ENCODE measurements at regions not wholly inside any gene's neighbourhood (a gene's known extent, or its start where the extent isn't known, plus 50 kb on each side); places are given as distances from the start of the nearest gene placed in this dataset.
"Not testable (repeated sequence)": the region's sequence is repeated elsewhere in the genome, so short reads cannot be mapped to it uniquely, and the experiment has no call there.

GRCh38 chr1:73333847-73334503 lies 864.0 kb downstream of the LRRIQ3 start:
- Mint-ChIP-seq H3K4me1 (ENCODE audit: low read depth) (no peaks in the 10 kb centered on the region), H3K27ac (no peak overlapping the region), H3K36me3 (ENCODE audit: low read depth) (no peaks in the 10 kb centered on the region), H3K9me3 (peaks cover 24% of the 10 kb centered on the region), H3K27me3 (ENCODE audit: insufficient read depth) (no peaks in the 10 kb centered on the region), H3K4me3 (no peak overlapping the region)
- no peak for DNase-seq (ENCODE audit: low spot score)
- intact Hi-C loops (cut with micrococcal nuclease), result no loop called here

DNA sequence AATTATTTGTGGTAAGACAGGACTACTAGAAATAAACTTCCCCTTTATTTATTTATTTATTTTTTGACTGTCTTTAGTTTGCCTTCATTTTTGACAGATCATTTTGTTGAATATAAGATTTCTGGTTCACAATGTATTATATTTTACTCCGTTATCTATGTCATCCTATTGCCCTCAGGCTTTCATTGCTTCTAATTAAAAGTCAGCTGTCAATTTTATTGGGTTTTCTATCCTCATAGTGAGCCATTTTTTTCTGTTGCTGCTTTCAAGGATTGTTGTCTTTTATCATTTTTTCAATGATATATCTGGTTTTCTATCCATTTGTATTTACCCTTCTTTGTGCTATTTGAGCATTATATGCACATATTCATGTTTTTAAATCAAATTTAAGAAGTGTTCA lies 866.2 kb downstream of the LRRIQ3 start:
- intact Hi-C loops (cut with micrococcal nuclease), result no loop called here

DNA sequence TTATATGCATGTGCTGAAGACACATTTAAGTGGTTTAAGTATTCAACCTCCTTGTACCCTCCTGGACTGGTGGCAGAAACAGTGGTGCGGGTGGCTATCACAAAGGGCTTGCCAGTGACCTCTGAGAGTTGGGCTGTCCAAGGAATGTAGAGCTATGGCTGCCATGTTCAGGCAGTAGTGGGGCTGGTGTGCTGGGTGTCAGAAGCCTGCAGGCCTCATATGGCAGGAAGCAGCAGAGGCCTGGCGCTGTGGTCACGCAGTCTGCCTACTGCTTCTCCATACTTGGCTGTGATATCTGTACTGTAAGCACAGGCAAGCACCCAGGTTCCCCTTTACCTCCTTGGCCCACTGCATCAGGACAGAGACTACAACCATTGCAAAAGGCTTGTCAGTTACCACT lies 870.0 kb downstream of the LRRIQ3 start:
- H3K4me1 Mint-ChIP-seq (ENCODE audit: low read depth), result no peaks in the 10 kb centered on the region
- DNase-seq (ENCODE audit: low spot score), result no peak
- intact Hi-C loops (cut with micrococcal nuclease), result no loop called here
- peaks cover 35% of the 10 kb centered on the region for H3K9me3 Mint-ChIP-seq
- no peaks in the 10 kb centered on the region for H3K27me3 Mint-ChIP-seq (ENCODE audit: insufficient read depth)
- H3K4me3 Mint-ChIP-seq, result no peak overlapping the region
- no peaks in the 10 kb centered on the region for H3K36me3 Mint-ChIP-seq (ENCODE audit: low read depth)
- no peak overlapping the region for H3K27ac Mint-ChIP-seq

More for the DNA sequence above, 866.2 kb downstream of the LRRIQ3 start:
- no peaks in the 10 kb centered on the region for H3K27me3 Mint-ChIP-seq (ENCODE audit: insufficient read depth)
- no peak overlapping the region for H3K4me3 Mint-ChIP-seq
- H3K36me3 Mint-ChIP-seq (ENCODE audit: low read depth), result no peaks in the 10 kb centered on the region
- DNase-seq (ENCODE audit: low spot score), result no peak
- no peaks in the 10 kb centered on the region for H3K4me1 Mint-ChIP-seq (ENCODE audit: low read depth)
- peaks cover 26% of the 10 kb centered on the region for H3K9me3 Mint-ChIP-seq
- no peak overlapping the region for H3K27ac Mint-ChIP-seq

GRCh38 chr1:73327180-73327793 lies 870.7 kb downstream of the LRRIQ3 start:
- no peak for DNase-seq (ENCODE audit: low spot score)
- Mint-ChIP-seq H3K4me3 (no peak overlapping the region), H3K9me3 (peaks cover 31% of the 10 kb centered on the region), H3K4me1 (ENCODE audit: low read depth) (no peaks in the 10 kb centered on the region), H3K27me3 (ENCODE audit: insufficient read depth) (no peaks in the 10 kb centered on the region), H3K36me3 (ENCODE audit: low read depth) (no peaks in the 10 kb centered on the region), H3K27ac (no peak overlapping the region)
- intact Hi-C loops (cut with micrococcal nuclease), result no loop called here

- Mint-ChIP-seq H3K4me1 (ENCODE audit: low read depth) (no peaks in the 10 kb centered on the region), H3K27ac (no peak overlapping the region), H3K36me3 (ENCODE audit: low read depth) (no peaks in the 10 kb centered on the region), H3K4me3 (no peak overlapping the region), H3K27me3 (ENCODE audit: insufficient read depth) (no peaks in the 10 kb centered on the region), H3K9me3 (peaks cover 24% of the 10 kb centered on the region)
- DNase-seq (ENCODE audit: low spot score), result no peak
- intact Hi-C loops (cut with micrococcal nuclease), result no loop called here
Observed at GRCh38 chr1:73326663-73327062, 871.3 kb downstream of the LRRIQ3 start.

GRCh38 chr1:73310797-73311381 lies 887.1 kb downstream of the LRRIQ3 start:
- Mint-ChIP-seq H3K9me3 (peaks cover 6% of the 10 kb centered on the region), H3K4me1 (ENCODE audit: low read depth) (no peaks in the 10 kb centered on the region), H3K4me3 (no peak overlapping the region), H3K27me3 (ENCODE audit: insufficient read depth) (no peaks in the 10 kb centered on the region), H3K27ac (no peak overlapping the region), H3K36me3 (ENCODE audit: low read depth) (no peaks in the 10 kb centered on the region)
- no peak for DNase-seq (ENCODE audit: low spot score)
- intact Hi-C loops (cut with micrococcal nuclease), result no loop called here

DNA sequence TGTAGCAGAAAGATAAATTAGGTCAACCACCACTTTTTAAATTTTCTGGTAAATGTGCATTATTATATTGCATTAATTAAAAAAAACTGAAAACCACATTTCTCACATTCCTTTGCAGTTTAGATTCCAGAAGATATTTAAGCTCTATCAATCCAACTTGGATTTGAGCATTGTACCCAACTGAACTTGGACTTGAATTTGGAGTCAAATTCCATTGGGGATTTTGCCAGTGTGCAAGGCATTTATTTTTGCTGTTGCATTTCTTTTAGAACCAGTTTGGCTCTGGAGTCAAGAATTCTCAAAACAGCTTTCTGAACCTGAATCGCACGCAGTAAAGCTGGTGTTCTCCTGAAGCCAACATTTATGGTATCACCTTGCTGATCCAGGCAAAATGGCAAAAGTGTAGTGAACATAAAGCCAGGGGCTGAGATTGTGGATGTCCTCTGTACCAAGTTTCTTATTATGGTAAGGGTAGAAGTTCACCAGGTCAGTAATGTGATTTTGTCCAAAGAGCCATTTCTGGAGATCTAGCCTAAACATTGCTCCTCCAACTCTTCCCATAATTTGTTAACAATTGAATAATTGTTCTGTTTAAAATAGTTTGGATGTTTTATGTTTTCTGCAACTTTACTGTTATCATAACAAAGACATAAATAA lies 890.9 kb downstream of the LRRIQ3 start:
- Mint-ChIP-seq H3K4me3 (no peak overlapping the region), H3K27ac (no peak overlapping the region), H3K36me3 (ENCODE audit: low read depth) (no peaks in the 10 kb centered on the region), H3K4me1 (ENCODE audit: low read depth) (no peaks in the 10 kb centered on the region), H3K27me3 (ENCODE audit: insufficient read depth) (no peaks in the 10 kb centered on the region), H3K9me3 (peaks cover 5% of the 10 kb centered on the region)
- DNase-seq (ENCODE audit: low spot score), result no peak
- intact Hi-C loops (cut with micrococcal nuclease), result no loop called here

DNA sequence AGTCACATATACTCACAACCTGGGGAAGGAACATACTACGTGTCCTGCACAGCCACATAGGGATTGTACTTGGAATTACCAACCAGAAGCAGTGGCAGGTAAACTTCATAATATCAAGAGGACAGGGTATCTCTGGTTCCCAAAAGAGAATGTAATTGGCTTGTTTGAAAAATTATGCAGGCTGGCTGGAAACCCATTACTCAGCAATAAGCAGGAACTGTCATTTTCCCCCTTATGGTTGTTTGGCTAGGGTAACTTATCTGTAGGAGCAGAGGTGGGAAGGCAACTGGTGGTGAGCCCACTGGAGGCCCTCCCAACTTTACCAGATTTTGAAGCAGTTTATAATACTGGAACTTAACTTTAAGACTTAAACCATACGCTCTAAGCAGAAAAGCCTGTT lies 924.1 kb downstream of the LRRIQ3 start:
- H3K4me1 Mint-ChIP-seq (ENCODE audit: low read depth), result no peaks in the 10 kb centered on the region
- DNase-seq (ENCODE audit: low spot score), result no peak
- H3K27ac Mint-ChIP-seq, result no peak overlapping the region
- no peaks in the 10 kb centered on the region for H3K27me3 Mint-ChIP-seq (ENCODE audit: insufficient read depth)
- intact Hi-C loops (cut with micrococcal nuclease), result no loop called here
- no peaks in the 10 kb centered on the region for H3K36me3 Mint-ChIP-seq (ENCODE audit: low read depth)
- no peak overlapping the region for H3K4me3 Mint-ChIP-seq
- H3K9me3 Mint-ChIP-seq, result peaks cover 7% of the 10 kb centered on the region

GRCh38 chr1:73245196-73245595 lies 952.8 kb downstream of the LRRIQ3 start:
- H3K27me3 Mint-ChIP-seq (ENCODE audit: insufficient read depth); H3K36me3 Mint-ChIP-seq (ENCODE audit: low read depth); DNase-seq (ENCODE audit: low spot score); H3K4me1 Mint-ChIP-seq (ENCODE audit: low read depth); H3K4me3 Mint-ChIP-seq; H3K27ac Mint-ChIP-seq; intact Hi-C loops (cut with micrococcal nuclease): not testable (repeated sequence)
- peaks cover 29% of the 10 kb centered on the region for H3K9me3 Mint-ChIP-seq

DNA sequence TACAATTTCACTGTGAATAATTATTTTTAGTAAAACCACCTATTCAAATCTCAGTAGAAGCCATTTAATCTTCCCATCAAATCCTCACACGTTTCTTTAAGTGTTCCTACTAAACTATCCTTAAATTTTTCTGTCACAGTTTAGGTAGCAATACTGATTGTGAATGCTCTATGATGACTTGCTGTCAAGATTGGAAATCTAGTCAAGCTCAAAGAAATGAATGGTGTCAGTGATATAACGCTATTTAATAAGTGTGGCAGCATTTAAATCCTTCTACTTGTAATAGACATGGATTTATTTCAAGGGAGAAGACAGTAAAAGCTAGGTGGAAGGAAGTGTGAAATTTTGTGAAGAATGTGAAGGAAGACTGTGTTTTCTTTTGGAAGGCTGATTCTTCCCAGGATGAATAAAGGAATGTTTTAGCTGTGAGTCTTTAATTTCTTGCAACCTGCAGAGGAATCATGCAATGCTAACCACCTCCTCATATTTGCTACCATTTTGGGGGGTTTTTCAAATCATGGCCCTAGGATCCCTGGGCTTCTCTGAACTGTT lies 936.7 kb upstream of the NEGR1 start:
- no peaks in the 10 kb centered on the region for H3K27me3 Mint-ChIP-seq (ENCODE audit: insufficient read depth)
- DNase-seq (ENCODE audit: low spot score), result no peak
- no peak overlapping the region for H3K27ac Mint-ChIP-seq
- H3K9me3 Mint-ChIP-seq, result peaks cover 13% of the 10 kb centered on the region
- H3K36me3 Mint-ChIP-seq (ENCODE audit: low read depth), result no peaks in the 10 kb centered on the region
- intact Hi-C loops (cut with micrococcal nuclease), result no loop called here
- no peaks in the 10 kb centered on the region for H3K4me1 Mint-ChIP-seq (ENCODE audit: low read depth)
- no peak overlapping the region for H3K4me3 Mint-ChIP-seq

GRCh38 chr1:73205294-73205973 lies 923.1 kb upstream of the NEGR1 start:
- H3K36me3 Mint-ChIP-seq (ENCODE audit: low read depth), result no peaks in the 10 kb centered on the region
- H3K4me3 Mint-ChIP-seq, result no peak overlapping the region
- no peaks in the 10 kb centered on the region for H3K4me1 Mint-ChIP-seq (ENCODE audit: low read depth)
- intact Hi-C loops (cut with micrococcal nuclease), result no loop called here
- DNase-seq (ENCODE audit: low spot score), result no peak
- no peaks in the 10 kb centered on the region for H3K27me3 Mint-ChIP-seq (ENCODE audit: insufficient read depth)
- H3K27ac Mint-ChIP-seq, result no peak overlapping the region
- H3K9me3 Mint-ChIP-seq, result peaks cover 11% of the 10 kb centered on the region

GRCh38 chr1:73197972-73198371 lies 915.6 kb upstream of the NEGR1 start:
- intact Hi-C loops (cut with micrococcal nuclease), result no loop called here
- no peak for DNase-seq (ENCODE audit: low spot score)
- H3K36me3 Mint-ChIP-seq (ENCODE audit: low read depth), result no peaks in the 10 kb centered on the region

More at GRCh38 chr1:73197972-73198371, 915.6 kb upstream of the NEGR1 start:
- H3K27ac Mint-ChIP-seq, result no peak overlapping the region
- H3K9me3 Mint-ChIP-seq, result peaks cover 4% of the 10 kb centered on the region
- H3K4me1 Mint-ChIP-seq (ENCODE audit: low read depth), result no peaks in the 10 kb centered on the region
- H3K4me3 Mint-ChIP-seq, result no peak overlapping the region
- H3K27me3 Mint-ChIP-seq (ENCODE audit: insufficient read depth), result no peaks in the 10 kb centered on the region

Data from activated T-helper 1 cell treated with anti-CD3 and anti-CD28 coated beads, Interleukin-12 subunit alpha, Interleukin-12 subunit beta, Interleukin-2, Interleukin-4 antibody, amounts not matched to agents 30 ng/mL and 10 ng/mL and 1 ng/mL, durations not matched to agents 14 hours and 24 hours and 36 hours (primary cell).